ENCODE measurements at regions not wholly inside any gene's neighbourhood (a gene's known extent, or its start where the extent isn't known, plus 50 kb on each side); places are given as distances from the start of the nearest gene placed in this dataset.

- intact Hi-C loops (cut with DNase I) = no loop called here
- H3K9ac ChIP-seq (ENCODE audit: low read length in 3 of 3) = no peak overlapping the region
- H3K4me3 ChIP-seq (ENCODE audit: low read length in 3 of 3) = no peak overlapping the region
- no peak for TF ChIP-seq CTCF (IDR thresholded peaks at IDR 0.05; ENCODE audit: borderline replicate concordance, extremely low read depth, insufficient read depth)
- H3K27me3 ChIP-seq (ENCODE audit: control insufficient read depth, insufficient read depth, low read length) = no peaks in the 10 kb centered on the region
- FAIRE-seq (no peak), DNase-seq (no peak)
- peaks cover 0 to 2% (median 0%) of the 10 kb centered on the region in 3 donors for H3K4me1 ChIP-seq (ENCODE audit: control insufficient read depth in 2 of 3, insufficient read depth in 2 of 3, low read depth in 1 of 3, low read length in 3 of 3)
- no peaks in the 10 kb centered on the region for H3K36me3 ChIP-seq (ENCODE audit: control insufficient read depth in 2 of 3, insufficient read depth in 3 of 3, low read length in 3 of 3)
- no peaks in the 10 kb centered on the region for H3K9me3 ChIP-seq (ENCODE audit: control insufficient read depth in 2 of 3, insufficient read depth in 1 of 3, low read length in 3 of 3)
- no peak overlapping the region for H3K27ac ChIP-seq (ENCODE audit: low read depth in 2 of 2, low read length in 2 of 2)
These were observed 77.0 kb downstream of the OAT start for GRCh38 chr10:124341768-124342135.

- peak; percentile 51 to 84 (median 64) for DNase-seq
- Histone ChIP-seq H3K27ac (ENCODE audit: low read depth in 2 of 2, low read length in 2 of 2) (no peak overlapping the region), H3K4me1 (ENCODE audit: control insufficient read depth in 2 of 3, insufficient read depth in 2 of 3, low read depth in 1 of 3, low read length in 3 of 3) (peaks cover 0 to 2% (median 0%) of the 10 kb centered on the region in 3 donors), H3K4me3 (ENCODE audit: low read length in 3 of 3) (no peak overlapping the region), H3K9ac (ENCODE audit: low read length in 3 of 3) (no peak overlapping the region), H3K36me3 (ENCODE audit: control insufficient read depth in 2 of 3, insufficient read depth in 3 of 3, low read length in 3 of 3) (no peaks in the 10 kb centered on the region), H3K9me3 (ENCODE audit: control insufficient read depth in 2 of 3, insufficient read depth in 1 of 3, low read length in 3 of 3) (no peaks in the 10 kb centered on the region), H3K27me3 (ENCODE audit: control insufficient read depth, insufficient read depth, low read length) (no peaks in the 10 kb centered on the region)
- FAIRE-seq = no peak
- TF ChIP-seq CTCF (IDR thresholded peaks at IDR 0.05; ENCODE audit: borderline replicate concordance, extremely low read depth, insufficient read depth) = no peak
- intact Hi-C loops (cut with DNase I) = no loop called here
These were observed 78.5 kb downstream of the OAT start for GRCh38 chr10:124340033-124340760.

GRCh38 chr10:124339119-124340032 is 79.3 kb downstream of the OAT start:
- H3K27me3 ChIP-seq (ENCODE audit: control insufficient read depth, insufficient read depth, low read length) = no peaks in the 10 kb centered on the region
- no peak overlapping the region for H3K4me3 ChIP-seq (ENCODE audit: low read length in 3 of 3)
- H3K9ac ChIP-seq (ENCODE audit: low read length in 3 of 3) = no peak overlapping the region
- no peak for TF ChIP-seq CTCF (IDR thresholded peaks at IDR 0.05; ENCODE audit: borderline replicate concordance, extremely low read depth, insufficient read depth)
- intact Hi-C loops (cut with DNase I) = no loop called here
- H3K36me3 ChIP-seq (ENCODE audit: control insufficient read depth in 2 of 3, insufficient read depth in 3 of 3, low read length in 3 of 3) = no peaks in the 10 kb centered on the region
- peaks cover 0 to 2% (median 0%) of the 10 kb centered on the region in 3 donors for H3K4me1 ChIP-seq (ENCODE audit: control insufficient read depth in 2 of 3, insufficient read depth in 2 of 3, low read depth in 1 of 3, low read length in 3 of 3)
- no peaks in the 10 kb centered on the region for H3K9me3 ChIP-seq (ENCODE audit: control insufficient read depth in 2 of 3, insufficient read depth in 1 of 3, low read length in 3 of 3)
- H3K27ac ChIP-seq (ENCODE audit: low read depth in 2 of 2, low read length in 2 of 2) = no peak overlapping the region
- FAIRE-seq = no peak
- DNase-seq = peak in 1 of 5 donors; percentile 31

All from kidney (tissue), 13 donors.